Tibial nerve (tissue), 3 donors: ENCODE measurements at regions not wholly inside any gene's neighbourhood (a gene's known extent, or its start where the extent isn't known, plus 50 kb on each side); places are given as distances from the start of the nearest gene placed in this dataset.

Source experiments
- CTCF ChIP-seq, 5 experiments: fragments of 200-600 bp in 3 of 5; fragments of 450-650 bp in 2 of 5; sonication (generic) in 3 of 5; IDR thresholded peaks; one replicate each; pipeline ENCODE4 v1.5.1; 2016 to 2019; ENCODE audit warnings: antibody characterized with exemption in 5 of 5, mild to moderate bottlenecking in 3 of 5, moderate library complexity in 2 of 5
- POLR2A ChIP-seq, 2 donors: fragments of 450-650 bp; IDR thresholded peaks; one replicate each; pipeline ENCODE4 v1.6.1; 2017; ENCODE audit warnings: antibody characterized with exemption in 2 of 2, mild to moderate bottlenecking in 2 of 2, moderate library complexity in 2 of 2

GRCh38 chr11:79616392-79616851 lies 175.6 kb upstream of the TENM4 start:
- no peak for TF ChIP-seq CTCF (IDR thresholded peaks at IDR 0.05)
- no peak for TF ChIP-seq POLR2A (IDR thresholded peaks at IDR 0.05)
